ENCODE measurements at regions not wholly inside any gene's neighbourhood (a gene's known extent, or its start where the extent isn't known, plus 50 kb on each side); places are given as distances from the start of the nearest gene placed in this dataset.

DNA sequence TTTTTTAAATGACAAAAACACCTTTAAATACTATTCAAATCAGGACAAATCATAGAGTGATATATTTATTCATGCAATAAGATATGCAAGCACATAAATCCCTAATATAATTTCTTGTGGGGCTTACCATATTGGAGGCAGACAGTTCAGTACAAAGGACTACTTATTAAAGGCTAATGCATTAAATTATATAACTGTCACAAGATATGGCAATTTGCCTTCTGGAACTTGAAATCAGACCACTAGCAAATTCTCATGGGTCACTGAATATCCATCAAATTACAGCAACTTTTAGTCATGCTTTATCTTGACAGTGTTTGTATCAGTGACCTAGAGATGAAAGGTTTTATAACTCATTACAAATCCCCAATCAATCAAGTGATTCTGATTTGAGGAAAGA, 54.1 kb upstream of the NCAM2 start:
- Histone ChIP-seq H3K36me3 (no peaks in the 10 kb centered on the region), H3K27ac (no peak overlapping the region), H3K9me3 (no peaks in the 10 kb centered on the region), H3K4me1 (no peaks in the 10 kb centered on the region), H3K27me3 (no peaks in the 10 kb centered on the region), H3K4me3 (no peak overlapping the region)
- TF ChIP-seq POLR2A (IDR thresholded peaks at IDR 0.05) (no peak), EP300 (IDR thresholded peaks at IDR 0.05) (no peak), POLR2AphosphoS5 (IDR thresholded peaks at IDR 0.05) (no peak)
- TF ChIP-seq, protein P1, sequence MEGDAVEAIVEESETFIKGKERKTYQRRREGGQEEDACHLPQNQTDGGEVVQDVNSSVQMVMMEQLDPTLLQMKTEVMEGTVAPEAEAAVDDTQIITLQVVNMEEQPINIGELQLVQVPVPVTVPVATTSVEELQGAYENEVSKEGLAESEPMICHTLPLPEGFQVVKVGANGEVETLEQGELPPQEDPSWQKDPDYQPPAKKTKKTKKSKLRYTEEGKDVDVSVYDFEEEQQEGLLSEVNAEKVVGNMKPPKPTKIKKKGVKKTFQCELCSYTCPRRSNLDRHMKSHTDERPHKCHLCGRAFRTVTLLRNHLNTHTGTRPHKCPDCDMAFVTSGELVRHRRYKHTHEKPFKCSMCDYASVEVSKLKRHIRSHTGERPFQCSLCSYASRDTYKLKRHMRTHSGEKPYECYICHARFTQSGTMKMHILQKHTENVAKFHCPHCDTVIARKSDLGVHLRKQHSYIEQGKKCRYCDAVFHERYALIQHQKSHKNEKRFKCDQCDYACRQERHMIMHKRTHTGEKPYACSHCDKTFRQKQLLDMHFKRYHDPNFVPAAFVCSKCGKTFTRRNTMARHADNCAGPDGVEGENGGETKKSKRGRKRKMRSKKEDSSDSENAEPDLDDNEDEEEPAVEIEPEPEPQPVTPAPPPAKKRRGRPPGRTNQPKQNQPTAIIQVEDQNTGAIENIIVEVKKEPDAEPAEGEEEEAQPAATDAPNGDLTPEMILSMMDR (IDR thresholded peaks at IDR 0.05), result no peak
- no peak for DNase-seq (ENCODE audit: low spot score in 2 of 2)

DNA sequence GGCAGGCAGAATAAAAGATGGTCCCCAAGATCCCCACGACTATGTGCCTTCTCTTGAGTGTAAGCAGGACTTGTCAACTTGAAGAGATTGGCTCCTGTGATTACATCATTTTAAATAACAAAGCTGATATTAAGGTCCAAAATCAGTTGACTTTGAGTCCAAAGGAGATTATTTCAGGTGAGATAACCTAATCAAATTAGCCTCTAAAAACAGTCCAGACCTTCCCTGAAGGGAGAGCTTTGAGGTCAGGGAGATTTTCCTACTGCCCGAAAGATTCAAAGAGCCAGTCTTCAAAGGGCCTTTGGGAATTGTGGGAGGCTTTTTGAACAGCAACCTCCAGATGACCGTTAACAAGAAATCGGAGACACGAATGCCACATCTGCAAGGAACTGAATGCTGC, 51.5 kb upstream of the NCAM2 start:
- WGBS, result 68% methylated on average over 5 of the region's 5 CpGs

More for the DNA sequence above, 51.5 kb upstream of the NCAM2 start:
- H3K9me3 ChIP-seq, result no peaks in the 10 kb centered on the region
- H3K4me3 ChIP-seq, result no peak overlapping the region
- H3K4me1 ChIP-seq, result no peaks in the 10 kb centered on the region
- H3K27me3 ChIP-seq, result no peaks in the 10 kb centered on the region
- no peak for DNase-seq (ENCODE audit: low spot score in 2 of 2)
- TF ChIP-seq POLR2A (IDR thresholded peaks at IDR 0.05), result no peak
- TF ChIP-seq, protein P1 (IDR thresholded peaks at IDR 0.05), result no peak
- no peak for TF ChIP-seq EP300 (IDR thresholded peaks at IDR 0.05)
- TF ChIP-seq POLR2AphosphoS5 (IDR thresholded peaks at IDR 0.05), result no peak
- no peak overlapping the region for H3K27ac ChIP-seq
- no peaks in the 10 kb centered on the region for H3K36me3 ChIP-seq
